NOMO-1 treated with dmso at 0.1 percent for 144 hours (cell line): ENCODE measurements at regions not wholly inside any gene's neighbourhood (a gene's known extent, or its start where the extent isn't known, plus 50 kb on each side); places are given as distances from the start of the nearest gene placed in this dataset.
"Not testable (repeated sequence)": the region's sequence is repeated elsewhere in the genome, so short reads cannot be mapped to it uniquely, and the experiment has no call there.

Experiments
- DNase-seq: peaks from one replicate; lab custom pipeline; 2025; ENCODE audit not compliant: unreplicated experiment; lab: John Stamatoyannopoulos, UW

DNA sequence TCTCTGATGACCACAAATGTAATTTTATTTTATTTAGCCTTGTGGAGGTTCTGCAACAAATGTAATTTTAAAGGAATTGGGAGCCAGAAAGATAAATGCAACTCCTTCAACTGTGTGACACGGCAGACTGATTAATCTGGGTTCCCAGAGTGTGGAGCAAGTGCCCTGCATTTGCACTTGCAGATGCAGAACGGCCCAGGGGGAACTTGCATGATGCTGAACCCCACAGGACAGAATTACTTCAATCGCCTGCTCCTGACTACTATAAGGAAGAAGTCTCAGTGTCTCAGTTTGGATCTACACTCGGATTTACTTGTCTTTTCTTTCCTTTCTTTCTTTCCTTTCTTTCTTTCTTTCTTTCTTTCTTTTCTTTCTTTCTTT, 107.2 kb upstream of the ACBD5 start:
- DNase-seq = not testable (repeated sequence)

DNA sequence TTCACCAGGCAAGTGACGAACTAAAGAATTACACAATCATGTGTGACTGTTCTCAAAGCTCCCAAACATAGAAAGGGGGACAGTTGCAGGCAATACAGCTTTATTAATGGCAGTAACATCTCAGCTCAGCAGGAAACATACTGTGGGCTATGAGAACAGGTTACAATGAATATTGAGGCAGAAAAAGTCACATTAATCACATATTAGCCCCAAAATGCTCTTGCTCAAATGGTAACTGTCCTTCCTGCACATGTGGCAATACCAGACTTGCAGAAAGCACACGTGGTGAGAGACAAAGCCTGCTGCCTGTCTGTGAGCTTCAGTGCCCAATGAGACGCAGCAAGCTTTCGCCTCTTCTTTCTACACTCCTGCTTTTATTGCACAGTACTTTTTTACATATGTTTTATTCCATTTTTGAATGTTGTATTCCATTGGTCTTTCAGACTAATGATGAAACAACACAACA, 104.9 kb upstream of the ACBD5 start:
- DNase-seq = peak; percentile 49

DNA sequence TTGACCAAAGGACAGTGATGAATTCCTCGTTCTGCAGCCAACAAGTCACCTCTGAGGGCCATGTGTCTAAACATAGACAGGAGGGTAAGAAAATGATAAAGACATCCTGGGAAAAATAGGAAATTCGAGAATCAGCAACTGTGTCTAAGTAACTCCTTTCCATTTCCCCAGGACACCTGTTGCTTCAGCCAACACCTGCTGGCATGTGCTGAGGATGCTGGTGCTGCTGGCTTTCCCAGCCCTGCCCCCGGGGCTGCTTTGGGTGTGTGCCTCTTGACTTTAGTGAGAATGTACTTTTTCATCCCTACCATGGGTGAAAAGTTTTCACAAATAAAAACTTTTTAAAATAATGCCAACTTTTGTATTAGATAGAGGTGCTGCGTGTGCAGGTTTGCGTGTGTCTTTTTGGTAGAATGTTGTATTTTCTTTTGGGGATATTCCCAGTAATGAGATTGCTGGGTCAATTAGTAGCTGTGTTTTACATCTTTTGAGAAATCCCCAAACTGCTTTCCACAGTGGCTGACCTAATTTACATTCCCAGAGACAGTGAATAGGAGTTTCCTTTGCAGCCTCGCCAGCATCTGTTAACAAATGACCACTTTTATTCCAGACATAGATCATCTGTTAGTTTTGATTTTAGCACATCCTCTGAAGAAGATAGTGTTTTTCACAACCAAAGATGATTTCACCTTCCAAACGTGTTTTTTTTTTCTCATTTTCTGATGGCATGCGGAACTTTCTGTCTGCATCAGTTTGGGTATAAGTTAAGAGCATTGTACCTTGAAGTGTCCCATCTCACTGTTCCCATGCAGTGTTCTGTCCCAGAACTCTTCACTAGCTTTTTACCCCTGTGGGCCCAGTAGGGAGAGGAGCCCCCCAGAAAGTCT, 104.2 kb upstream of the ACBD5 start:
- DNase-seq = no peak

DNA sequence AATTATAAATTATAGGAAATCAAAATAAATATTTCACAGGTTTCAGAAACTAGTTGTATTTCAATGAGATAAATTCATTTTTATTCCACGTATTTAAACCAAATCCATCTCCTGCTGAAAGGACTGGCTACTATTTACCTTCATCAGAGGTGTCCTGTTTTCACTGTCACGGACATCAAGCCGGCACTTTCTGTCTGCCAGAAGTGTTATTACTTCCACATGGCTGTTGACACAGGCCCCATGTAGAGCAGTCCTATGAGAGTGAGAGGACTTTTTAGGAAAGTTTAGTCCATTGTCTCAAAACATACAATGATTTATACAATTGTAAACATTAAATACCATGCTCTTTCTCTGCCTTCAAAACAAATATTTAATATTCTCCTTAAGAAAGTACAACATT, 100.4 kb upstream of the ACBD5 start:
- no peak for DNase-seq

DNA sequence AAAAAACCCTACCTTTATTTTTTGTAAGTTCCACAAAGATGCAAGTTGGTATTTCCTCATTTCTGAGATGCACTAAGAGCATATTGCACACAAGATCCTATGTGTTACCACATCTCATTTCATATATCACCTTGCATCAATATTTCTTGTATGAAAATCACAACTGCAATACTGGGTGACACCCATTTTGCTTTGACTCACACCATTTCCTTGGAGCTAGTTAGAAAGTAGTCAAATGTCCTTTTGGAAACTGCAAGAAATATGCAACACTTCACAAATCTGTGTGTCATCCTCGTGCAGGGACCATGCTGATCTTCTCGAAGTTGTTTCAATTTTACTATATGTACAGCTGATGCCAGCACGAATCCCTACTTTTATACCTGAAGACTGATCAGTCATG, 94.6 kb upstream of the ACBD5 start:
- not testable (repeated sequence) for DNase-seq

DNA sequence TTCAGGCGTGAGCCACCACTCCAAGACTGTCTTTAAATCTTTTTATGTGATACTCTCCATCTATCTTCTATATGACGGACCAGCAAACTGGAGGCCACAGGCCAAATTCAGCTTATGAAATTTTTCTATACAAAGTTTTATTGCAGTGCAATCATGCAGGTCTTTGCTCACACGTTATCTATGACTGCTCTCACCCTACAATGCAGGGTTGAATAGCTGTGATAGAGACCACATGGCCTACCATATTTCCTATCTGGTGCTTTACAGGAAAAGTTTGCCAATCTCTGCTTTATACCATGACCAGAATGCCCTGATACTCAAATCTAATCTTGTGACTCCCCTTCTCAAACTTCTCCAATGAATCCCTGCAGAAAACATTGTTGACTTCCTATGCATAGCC, 89.5 kb upstream of the ACBD5 start:
- DNase-seq = no peak

DNA sequence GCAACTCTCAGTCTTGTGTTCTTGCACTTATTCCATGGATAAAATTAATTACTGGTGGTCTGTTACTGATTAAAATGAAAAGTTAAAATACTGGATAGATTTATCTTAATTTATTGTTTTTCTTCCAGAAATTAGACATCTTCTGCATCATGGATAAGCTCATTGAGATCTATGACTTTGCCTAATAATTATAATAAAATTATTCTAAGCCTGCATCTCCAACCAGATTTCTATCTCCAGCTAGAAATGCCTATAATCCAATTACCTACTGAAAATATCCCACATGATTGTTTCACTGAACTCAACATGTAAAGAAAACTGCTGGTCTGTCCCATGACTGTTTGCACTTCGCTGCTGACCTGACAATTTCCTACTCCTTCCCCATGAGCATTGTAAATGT, 88.3 kb upstream of the ACBD5 start:
- DNase-seq = no peak

DNA sequence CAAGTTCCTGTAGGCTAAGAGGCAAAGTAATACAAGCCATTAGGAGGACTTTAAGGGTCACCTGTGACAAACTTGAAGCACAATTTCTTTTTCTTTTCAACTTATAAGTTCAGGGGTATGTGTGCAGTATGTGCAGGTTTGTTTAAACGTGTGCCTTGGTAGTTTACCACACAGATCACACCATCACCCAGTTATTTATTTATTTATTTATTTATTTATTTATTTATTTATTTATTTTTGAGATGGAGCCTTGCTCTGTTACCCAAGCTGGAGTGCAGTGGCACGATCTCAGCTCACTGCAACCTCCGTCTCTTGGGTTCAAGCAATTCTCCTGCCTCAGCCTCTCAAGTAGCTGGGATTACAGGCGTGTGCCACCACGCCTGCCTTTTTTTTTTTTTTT, 86.2 kb upstream of the ACBD5 start:
- DNase-seq = not testable (repeated sequence)

DNA sequence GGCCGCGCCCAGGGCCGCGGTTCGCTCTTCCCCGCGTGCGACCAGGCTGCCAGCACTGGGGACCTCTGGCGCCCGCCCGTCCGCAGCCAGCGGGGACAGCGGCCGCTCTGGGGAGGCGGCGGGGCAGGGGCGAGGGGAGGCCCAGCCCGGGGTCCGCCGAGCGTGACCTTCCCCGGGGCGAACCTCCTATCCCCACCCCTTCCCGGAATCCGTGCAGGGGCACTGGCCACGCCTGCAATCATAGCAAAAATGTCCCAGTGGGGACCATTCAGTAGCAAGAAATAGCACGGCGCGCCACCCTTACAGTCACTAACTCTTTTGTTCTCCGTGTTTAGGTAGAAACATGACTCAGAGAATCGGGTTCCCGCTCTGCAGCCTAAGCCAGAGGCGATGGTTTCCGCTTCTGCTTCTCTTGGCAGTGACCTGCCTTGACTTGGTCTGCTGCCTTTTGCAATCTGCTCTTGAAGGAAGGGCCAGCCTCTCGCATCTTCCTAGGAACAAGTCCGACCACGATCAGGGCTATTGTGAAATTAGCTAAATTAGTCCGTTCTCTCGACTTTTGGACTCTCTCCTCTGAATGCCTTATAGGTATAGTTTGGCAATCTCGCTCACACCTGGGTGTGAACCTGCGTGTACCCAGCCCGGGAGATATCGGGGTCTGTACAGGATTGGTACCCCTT, 79.3 kb upstream of the ACBD5 start:
- peak; percentile 93 for DNase-seq

DNA sequence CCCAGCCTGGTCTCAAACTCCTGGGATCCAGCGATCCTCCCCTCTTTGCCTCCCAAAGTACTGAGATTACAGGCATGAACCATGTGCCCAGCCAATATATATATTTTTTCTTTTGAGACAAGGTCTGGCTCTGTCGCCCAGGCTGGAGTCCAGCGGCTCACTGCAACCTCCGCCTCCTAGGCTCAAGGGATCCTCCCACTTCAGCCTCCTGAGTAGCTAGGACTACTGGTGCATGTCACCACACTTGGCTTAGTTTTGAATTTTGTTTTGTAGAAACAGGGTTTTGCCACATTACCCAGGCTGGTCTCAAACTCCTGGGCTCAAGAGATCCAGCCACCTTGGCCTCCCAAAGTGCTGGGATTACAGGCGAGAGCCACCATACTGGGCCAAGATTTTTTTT, 78.5 kb upstream of the ACBD5 start:
- not testable (repeated sequence) for DNase-seq

DNA sequence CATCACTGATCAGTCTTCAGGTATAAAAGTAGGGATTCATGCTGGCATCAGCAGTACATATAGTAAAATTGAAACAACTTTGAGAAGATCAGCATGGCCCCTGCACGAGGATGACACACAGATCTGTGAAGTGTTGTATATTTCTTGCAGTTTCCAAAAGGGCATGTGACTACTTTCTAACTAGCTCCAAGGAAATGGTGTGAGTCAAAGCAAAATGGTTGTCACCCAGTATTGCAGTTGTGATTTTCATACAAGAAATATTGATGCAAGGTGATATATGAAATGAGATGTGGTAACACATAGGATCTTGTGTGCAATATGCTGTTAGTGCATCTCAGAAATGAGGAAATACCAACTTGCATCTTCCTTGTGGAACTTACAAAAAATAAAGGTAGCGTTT, 74.5 kb upstream of the ACBD5 start:
- not testable (repeated sequence) for DNase-seq

DNA sequence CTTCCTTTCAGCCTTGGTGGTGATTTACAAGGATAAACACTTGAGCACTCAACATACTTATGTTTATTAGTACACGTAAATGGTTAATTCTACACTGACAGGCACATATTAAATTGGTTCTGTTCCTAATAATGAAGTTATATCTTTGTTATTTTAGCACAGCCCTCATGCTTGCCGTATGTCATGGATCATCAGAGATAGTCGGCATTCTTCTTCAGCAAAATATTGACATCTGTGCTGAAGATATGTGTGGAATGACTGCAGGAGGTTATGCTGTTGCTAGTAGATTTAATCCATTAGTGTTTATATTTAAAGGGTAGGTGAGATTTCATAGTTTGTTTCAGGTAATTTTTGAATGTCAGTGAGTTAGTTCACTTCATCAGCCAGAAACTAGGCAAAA, 73.0 kb upstream of the ACBD5 start:
- DNase-seq = not testable (repeated sequence)

DNA sequence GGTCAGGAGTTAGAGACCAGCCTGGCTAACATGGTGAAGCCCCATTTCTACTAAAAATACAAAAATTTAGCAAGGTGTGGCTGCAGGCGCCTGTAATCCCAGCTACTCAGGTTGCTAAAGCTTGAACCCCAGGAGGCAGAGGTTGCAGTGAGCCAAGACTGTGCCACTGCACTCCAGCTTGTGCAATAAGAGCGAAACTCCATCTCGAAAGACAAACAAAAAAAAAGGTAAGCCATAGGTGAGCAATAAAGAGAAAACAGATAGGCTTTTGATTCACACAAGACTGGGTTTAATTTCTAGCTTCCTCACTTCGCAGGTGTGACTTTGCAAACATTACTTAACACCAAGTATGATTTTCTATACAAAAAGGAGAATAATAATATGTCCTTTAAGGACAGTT, 72.3 kb upstream of the ACBD5 start:
- DNase-seq = no peak

DNA sequence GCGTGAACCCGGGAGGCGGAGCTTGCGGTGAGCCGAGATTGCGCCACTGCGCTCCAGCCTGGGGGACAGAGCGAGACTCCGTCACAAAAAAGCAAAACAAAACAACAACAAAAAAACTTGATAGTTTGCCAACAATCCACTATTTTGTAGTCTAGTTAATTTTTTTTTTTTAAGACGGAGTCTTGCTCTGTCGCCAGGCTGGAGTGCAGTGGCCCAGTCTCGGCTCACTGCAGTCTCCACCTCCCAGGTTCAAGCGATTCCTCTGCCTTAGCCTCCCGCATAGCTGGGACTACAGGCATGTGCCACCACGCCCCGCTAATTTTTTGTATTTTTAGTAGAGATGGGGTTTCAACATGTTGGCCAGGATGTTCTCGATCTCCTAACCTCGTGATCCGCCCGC, 71.2 kb upstream of the ACBD5 start:
- not testable (repeated sequence) for DNase-seq

DNA sequence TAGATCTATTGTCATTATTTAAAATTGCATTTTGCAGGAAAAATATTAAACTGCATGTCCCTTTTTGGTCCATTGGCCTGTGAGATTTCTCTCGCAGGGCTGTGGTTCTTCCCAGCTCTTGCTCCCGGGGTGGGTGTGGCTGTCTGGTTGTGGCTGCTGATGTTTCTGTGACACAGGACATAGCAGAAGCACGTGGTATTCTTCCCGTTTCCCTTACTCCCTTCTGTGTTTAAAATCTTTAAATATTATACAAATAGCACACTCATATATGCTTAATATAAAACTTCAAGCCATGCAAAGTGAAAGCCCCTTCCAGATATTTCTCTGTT, 57.9 kb upstream of the ACBD5 start:
- DNase-seq = not testable (repeated sequence)

DNA sequence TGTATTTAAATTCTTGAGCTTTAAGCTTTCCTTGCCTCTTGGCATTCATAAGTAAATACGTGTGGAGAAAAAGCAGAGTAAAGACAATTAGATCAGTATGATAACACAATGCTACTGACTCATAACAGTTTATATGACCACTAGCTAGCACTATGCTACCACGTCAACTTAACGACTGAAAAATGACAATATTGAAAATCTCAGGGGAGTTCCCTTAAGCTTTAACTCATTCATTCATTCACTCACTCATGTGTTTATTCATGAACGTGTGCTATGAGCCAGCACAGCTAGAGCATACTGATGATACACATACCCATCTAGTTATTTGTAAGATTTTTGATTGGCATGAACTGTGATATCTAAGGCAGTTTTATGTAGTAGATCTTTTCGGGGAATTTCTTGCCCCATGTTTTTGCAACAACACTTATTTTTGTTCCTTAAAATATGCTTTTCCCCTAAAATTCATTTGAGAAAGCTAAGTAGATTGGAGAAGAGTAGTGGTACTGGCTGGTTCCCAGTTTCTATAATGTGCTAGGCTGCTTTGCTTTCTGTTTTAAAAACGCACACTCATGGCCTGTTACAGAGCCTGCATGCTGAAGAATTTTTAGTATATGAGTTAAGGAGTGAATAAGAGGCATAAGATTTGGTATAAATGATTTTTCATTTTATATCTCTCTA, 57.4 kb upstream of the ACBD5 start:
- no peak for DNase-seq

DNA sequence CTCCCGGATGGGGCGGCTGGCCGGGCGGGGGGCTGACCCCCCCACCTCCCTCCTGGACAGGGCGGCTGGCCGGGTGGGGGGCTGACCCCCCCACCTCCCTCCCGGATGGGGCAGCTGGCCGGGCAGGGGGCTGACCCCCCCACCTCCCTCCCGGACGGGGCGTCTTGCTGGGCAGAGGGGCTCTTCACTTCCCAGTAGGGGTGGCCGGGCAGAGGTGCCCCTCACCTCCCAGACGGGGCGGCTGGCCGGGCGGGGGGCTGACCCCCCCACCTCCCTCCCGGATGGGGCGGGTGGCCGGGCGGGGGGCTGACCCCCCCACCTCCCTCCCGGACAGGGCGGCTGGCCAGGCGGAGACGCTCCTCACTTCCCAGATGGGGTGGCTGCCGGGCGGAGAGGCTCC, 55.7 kb upstream of the ACBD5 start:
- not testable (repeated sequence) for DNase-seq

DNA sequence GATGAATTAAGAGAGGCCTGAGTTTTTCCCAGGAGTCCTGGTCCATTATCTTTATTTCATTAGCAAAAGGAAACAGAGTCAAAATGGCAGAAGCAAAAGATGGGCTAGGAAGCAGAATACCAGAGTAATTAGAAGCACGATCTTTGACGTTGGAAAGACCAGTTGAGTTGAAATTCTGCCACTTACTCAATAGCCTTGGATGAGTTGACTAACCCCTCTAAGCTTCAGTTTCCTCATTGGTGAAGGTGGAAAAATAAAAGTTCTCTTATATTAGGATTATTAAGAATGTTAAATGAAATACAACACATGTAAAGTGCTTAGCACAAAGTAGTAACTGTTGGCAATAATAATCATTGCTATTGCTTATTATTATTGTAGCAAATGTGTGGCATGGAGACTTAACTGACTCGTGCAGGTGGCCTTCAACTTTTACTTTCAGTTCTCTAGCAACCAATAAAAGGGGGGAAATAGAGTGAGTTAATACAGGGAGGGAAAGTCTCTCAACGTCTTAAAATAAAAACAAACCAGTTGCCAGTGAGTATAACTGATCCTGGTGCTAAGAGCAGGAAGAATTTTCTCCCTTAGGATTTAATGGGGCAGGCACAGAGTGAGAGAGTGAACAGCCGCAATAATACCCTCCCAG, 50.8 kb upstream of the ACBD5 start:
- DNase-seq = not testable (repeated sequence)
